NCI-H1417 treated with DMSO at 0.1 percent for 48 hours (cell line): ENCODE measurements at regions not wholly inside any gene's neighbourhood (a gene's known extent, or its start where the extent isn't known, plus 50 kb on each side); places are given as distances from the start of the nearest gene placed in this dataset.

Experiments
- DNase-seq: peaks from one replicate; lab custom pipeline; 2025; lab: John Stamatoyannopoulos, UW

DNA sequence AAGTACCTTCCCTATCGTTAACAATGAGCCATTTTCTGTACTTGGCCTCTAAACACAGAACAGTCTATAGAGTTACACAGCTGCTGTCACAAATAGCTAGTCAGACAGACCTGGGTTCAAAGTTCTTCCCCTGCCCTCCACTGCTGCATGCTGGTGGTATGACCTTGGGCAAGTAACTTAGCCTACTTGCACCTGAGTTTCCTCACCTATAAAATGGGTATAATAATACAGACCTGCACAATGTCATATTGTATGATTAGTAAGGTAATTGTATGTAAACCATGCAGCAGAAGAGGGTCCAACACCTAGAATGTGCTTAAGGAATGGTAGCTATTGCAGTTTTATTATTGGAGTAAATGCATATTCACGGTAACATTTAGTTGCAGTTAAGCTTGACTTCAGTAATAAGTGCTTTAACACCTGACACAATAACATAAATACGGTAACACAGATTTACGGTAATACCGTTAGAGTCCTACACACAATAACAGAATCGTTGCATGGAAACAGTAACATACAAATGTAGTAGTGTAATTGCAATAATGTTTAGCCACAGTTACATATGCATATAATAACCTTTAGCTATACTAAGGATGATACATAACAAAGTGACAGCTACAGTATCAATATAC lies 193.3 kb upstream of the CSF3R start:
- DNase-seq: no peak

DNA sequence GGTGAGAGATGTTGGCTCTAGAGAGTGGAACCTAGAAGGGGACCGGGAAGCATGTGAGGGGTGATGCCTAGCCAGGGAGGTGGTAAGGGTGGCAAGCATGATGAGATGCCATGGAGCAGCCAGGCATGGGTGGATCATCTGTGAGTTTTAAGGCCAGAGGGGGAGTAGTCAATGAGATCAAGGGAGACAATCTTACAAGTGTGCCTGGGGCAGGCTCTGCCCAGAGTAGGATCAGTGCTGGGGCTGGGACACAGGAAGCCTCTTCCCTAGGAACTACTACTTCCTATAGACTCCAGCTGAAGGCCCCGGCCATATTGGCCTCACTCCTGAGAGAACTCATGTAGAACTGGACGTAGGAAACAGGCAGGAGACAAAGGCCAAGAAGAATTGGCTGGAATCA lies 192.4 kb upstream of the CSF3R start:
- DNase-seq: no peak

DNA sequence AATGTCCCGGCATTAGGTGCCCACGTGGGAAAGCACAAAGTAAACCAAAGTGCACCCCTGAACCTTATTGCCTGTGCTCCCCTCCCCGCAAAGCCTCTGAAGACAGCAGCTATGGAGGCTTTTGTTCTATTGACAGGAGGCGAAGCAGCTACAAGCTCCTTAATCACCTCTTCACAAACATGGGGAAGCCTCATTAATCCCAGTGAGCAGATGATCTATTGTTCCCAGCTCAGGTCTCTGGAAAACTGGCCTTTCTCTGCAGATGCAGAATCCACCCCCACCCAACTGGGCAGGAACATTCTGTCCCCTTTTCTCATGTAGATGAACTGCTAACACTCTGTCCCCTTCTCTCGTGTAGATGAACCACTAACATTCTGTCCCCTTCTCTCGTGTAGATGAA lies 190.5 kb upstream of the CSF3R start:
- no peak for DNase-seq

DNA sequence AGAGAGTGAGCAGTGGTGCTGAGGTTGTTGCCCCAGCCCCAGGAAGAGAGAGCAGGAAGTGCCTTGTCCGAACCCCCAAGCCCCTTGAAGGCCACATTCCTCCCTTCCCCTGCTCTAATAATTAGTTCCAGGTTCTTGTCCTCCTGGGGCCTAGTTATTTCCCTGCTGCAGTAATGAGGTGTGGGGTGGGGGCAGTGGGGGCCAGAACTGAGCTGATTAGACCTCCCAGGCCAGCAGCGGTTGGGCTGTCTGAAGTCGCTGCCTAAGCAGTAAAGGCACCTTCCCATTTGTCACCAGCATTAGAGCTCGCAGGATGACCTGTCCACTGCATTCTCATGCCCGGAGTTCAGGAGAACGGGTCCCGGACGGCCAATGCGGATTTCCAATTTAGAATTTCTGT lies 186.5 kb upstream of the CSF3R start:
- no peak for DNase-seq

DNA sequence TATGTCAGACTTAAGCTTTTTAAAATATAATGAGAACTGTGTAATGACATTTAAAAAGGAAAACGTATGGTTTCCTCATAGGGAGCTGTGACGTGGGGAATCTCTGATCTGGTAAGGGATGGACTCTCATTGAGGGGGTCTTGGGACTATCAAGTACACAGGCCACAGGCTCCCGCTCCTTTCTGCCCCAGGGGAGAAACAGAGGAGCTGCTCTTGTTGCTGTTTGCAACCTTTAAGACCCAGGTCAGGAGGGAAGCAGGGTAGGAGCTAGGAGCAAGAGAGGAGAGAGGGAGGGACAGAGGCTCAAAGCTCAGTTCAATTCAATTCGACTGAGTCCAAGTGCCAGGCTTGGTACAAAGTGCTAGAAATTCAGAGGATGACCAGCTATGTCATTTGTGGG lies 185.1 kb upstream of the CSF3R start:
- DNase-seq: no peak

DNA sequence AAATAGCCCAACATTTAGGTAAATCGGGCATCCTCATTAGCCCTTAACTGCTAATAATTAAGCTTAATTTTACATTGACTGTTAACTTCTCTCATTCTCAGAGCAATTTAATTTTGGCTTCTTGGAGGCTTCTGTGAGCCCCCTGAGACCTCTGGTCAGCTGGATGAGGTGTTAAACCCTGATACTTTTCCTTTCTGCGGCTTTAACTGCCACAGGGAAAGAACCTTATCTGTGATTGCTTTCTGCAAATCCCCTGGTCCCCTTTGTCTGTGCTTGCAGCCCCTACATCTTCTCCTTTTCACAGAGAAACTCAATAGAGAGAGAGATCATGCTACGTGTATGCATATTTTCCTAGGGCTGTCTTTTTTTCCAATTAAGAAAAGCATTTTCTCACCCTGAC lies 184.5 kb upstream of the CSF3R start:
- DNase-seq: no peak

DNA sequence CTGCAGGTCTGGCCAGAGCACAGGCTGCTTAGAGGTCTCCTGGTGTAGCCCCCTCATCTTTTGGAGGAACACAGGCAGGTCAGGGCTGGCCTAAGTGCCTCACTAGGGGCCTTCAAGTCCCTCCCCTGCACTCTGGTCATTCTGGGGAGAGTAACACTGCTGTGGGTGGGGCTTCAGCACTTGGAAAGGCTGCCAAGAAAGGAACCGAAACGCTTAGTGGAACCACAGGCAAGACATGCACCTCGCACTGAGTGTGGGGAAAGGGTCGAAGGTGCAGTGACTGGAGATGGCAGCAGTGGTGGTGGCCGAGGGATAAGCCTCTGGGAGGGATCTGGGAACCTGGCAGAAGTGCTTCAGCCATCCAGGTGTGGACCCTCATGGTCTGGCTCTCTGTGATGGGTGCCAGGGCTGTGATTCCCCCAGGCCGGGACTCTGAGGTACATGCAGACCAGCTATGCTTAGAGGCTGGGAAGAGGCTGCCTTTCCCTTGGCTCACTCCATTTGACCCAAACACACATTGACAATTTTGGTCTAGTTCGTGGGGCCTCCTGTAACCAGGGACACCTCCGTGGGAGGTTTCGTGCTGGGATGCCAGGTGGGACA lies 182.9 kb upstream of the CSF3R start:
- no peak for DNase-seq

DNA sequence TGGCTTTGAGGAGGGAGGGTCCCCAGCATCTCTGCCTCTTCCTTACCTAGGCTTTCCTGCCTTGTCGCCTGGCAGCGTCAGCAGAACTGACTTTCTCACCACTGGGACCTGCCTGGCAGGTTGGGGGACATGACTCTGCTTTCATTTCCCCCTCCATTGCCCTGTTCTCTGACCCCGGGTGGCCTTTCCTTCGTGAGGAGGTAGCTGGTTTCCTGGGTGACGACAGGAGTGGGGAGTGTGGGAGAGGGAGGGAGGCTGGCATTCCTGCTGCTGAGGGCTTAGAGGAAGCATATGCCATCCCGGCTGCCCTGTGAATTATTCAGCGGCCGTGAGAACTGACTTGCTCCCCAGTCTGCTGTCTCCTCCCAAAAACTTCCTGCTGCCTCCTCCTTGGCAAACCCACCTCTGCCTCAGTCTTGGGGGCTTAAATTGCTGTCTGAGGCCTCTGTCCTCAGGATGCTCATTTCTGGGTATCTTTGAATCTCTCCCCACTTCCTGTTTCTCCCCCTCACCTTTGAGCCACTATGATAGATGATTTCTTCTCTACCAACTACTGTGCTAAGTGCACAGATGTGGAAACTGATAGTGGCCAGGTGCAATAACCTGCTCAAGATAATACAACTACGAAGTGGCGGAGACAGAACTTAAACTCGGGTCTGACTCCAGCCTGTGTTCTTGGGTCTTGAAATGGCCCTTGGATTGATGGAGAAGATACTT lies 182.0 kb upstream of the CSF3R start:
- no peak for DNase-seq

DNA sequence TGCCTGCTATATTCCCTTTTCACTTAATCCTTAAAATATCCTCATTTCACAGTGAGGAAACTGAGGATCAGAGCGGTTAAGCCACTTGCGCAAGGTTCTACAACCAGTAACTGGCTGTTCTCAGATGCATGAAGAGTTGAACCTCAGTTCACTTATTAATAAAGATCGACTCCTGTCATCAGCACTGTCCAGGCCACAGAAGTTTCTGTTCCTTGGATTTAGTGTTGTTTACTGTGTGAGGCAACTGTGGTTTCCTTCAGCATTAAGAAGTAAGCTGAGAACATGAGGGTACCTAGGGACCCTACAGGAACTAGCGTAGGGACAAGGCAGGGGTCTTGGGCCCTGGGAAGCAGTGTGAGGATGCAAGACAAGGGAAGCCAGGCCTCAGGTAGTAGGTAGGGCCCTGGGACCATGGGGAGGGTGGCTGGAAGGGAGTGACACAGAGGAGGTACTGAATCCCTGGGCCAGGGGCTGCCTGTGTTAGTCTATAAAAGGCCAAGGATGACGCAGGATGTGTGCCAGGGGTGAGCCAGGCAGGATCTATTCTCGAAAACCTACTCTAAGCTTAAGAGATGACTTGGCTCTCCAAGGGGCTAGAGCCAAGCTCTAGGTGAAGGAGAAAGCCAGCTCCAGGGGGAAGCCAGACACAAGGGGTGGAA lies 181.2 kb upstream of the CSF3R start:
- DNase-seq: no peak

DNA sequence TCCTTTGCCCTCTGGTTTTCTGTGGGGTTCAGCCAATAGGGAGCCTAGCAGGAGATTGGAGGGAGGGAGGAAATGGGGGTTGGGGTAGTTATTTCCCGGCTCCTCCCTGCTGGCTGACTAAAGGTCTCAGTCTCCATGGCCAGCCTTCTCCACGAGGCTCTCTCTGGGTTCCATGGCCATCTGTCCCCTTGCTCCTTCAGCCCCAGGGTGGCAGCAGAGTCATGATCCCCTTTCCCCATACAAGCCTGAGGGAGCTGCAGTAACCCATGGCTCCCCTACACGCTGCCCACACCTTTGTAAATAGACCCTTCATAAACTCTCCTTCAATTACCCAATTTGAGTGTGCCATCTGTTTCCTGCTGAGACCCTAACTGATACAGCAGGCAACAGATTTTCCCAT lies 176.1 kb upstream of the CSF3R start:
- no peak for DNase-seq

DNA sequence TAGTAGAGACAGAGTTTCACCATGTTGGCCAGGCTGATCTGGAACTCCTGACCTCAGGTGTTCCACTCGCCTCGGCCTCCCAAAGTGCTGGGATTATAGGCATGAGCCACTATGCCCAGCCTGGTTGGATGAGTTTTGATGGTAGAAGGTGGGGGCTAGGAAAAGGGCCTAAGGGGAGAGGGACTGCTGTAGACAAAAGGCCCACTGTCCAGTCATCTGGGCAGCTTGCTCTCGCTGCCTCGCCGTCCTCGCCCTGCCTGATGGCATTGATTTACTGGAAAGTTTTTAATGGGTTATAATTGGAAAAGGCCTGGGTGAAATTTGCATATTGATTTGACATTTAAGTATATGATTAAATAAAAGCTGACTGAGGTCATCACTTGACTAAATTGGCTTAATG lies 175.1 kb upstream of the CSF3R start:
- DNase-seq: no peak

DNA sequence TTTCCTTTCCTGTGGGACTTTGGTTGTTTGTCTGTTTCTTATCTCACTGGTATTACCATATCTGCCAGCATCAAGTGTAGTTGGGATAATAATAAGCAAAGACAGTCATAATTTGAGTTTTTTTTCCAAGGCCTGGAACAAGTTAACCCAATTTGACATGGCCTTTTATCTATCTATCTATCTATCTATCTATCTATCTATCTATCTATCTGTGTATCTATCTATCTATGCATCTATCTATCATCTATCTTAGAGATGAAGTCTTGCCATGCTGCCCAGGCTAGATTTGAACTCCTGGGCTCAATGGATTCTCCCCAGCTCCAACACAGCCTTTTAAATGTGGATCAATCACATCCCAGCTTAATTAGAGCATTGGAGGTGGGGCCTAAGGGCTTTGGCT lies 174.1 kb upstream of the CSF3R start:
- DNase-seq: no peak

DNA sequence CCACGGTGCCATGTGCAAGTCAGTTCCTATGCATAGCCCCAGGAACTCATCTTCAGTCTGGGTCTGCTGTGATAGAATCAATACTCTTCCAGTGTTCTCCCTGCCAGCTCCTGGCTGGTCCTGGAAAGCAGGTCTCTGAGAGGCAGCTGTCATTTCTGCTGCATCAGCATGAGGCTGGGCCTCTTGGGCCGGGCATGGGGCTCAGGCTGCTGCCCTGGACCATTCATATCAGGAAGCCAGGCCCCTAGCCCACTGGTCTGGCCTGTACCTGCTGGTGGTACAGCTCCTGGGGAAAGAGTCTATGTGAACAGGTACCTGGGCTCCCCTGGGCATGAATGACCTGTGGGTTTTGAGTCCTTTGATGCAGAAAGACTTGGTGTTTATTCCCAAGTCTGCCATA lies 173.6 kb upstream of the CSF3R start:
- DNase-seq: no peak

DNA sequence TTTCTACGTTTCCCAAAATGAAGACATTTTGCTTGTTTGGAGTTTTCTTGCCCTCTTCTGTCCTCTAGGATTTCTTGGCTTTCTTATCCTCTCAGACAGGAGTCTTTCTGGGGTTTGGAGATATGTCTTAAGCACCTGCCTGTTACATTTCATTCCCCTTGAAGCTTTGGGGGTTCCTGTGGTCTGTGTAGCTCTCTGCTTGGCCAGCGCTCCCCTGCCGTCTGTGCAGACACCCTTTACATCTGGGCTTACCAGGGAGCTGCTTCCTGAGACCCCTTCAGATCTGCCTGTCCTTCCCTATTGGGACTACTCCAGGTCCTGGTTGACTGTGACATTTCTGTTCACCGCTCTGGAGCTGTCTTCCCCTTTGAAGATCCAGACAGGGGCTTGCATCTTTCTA lies 171.9 kb upstream of the CSF3R start:
- no peak for DNase-seq

DNA sequence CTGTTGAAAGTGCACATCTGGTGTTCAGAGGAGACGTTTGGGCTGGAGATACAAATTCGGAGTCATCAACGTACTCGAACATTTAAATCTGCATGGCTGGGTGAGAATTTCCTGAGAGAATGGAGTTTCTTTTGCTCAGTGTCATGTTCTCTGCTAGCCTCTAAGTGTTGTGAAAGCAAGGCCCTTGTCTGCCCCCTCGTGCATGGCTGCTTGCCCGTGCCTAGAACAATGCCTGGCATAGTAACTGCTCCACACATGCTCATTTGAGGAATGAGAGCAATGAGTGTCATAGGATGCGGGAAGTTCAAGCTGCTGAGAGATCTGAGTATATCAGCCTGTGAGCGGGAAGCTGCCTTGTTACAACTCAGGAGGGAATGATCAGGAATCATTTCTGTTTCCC lies 171.1 kb upstream of the CSF3R start:
- no peak for DNase-seq

DNA sequence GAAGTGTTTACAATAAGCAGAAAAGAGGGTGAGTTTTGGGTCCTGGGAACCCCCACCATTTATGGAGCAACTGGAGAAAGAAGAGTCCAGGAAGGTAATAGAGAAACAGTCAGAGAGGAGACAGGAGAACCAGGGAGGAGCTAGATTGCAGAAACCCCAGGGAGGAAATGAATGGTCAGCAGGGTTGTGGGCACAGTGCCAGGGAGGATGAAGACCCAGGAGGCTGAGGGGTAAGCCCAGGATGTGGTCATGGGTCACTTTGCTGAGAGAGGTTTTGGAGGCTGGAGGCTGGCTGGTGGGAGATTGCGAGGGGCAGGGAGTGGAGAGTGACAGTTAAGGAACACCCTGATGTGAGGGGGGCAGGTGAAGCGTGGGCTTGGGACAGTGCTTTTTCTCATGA lies 169.9 kb upstream of the CSF3R start:
- no peak for DNase-seq

DNA sequence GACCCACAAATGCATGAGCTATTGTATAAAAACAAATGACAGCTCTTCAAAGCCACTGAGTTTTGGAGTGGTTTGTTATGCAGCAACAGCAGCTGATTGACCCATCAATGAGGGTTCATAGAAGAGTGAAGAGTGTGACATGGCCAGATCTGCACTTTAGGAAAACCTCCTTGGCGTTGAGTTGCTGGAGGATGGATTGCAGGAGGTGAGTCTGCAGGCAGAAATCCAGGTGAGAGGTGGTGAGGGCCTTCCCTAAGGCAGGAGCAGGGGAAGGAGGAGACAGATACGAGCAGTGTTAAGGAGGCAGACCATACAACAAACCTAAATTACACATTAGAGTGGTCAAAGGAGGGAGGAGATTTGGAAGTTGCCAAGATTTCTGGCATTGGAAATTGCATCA lies 169.3 kb upstream of the CSF3R start:
- no peak for DNase-seq

DNA sequence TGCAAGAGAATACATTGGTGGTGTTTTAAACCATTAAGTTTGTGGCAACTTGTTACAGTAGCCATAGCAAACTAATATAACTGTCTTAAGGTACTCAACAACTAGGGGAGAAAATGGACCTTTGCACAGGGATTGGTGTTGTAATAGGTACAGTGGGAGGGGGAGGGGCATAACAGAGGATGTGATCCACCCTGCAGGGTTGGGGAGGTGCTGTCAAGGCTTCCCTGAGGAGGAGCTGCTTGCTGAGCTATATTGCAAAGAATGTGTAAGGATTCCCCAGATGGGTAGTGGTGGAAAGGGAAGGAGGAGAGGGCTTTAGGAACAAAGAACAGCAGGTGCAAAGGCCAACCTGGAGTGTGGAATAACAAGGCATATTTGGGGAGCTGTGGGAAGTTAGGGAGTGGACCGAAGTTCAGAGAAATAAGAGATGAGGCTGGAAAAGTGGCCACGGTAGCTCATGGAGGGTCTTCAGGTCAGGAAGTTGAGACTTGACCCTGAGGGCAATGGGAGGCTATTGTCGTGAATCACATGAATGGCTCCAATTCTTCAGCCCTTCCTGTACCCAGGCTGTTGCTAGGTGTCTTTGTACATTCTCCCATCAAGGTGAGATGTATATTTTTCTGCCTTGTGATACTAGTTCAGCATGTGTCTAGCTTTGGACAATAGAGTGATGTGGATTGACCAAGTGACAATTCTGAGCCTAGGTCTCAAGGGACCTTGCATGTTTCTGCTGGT lies 168.6 kb upstream of the CSF3R start:
- DNase-seq: no peak

DNA sequence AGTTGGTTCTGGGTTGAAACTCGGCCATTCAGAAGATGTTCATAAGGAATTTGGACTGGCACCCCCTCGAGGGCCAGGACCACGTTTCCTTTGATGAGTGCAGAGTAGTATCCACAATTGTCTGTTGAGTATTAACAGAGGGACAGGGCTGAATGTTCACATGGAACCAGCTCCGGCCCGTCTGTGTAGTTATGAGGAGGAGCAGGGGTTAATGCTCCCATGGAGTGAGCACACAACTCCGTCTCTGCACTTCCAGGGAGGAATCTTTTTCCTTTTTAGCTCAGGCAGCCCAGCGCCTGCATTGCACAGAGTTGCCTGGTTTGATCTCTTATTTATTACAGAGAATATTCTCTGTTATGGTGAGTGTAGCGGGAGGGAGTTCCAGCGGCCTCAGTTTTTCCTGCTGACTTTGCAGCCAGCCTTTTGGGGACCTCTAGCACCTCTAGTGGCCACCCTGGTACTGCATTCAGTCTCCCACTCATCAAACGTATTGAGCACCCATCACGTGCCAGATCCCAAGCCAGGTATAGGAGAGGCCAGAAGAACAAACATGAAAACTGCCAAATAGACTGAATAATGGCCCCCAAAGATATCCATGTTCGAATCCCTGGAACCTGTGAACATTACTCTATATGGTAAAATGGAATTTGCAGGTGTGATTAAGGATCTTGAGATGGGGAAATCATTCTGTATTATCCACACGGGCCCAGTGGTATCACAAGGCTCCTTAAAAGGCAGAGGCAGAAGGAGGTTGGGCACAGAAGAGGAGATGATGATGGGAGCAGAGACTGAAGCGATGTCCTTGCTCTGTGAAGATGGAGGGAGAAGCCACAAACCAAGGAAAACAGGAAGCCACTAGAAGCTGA lies 167.7 kb upstream of the CSF3R start:
- DNase-seq: no peak

DNA sequence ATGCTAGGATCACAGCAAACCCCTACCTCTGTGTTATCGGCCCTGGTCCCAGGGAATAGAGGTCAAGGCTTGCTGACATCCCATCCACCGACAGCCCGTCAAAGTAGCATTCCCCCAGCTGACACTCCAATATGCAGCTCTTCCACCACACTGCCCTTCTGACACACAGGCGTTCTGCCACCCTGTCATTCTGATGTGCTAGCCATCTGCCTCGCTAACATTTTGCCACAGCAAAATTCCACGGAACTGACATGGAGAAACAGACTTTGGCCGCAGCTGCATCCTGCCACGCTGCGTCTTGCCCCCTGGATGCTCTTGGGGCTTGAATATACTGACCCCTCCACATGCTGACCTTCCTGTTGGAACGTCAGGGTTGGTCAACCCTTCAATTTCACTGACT lies 163.2 kb upstream of the CSF3R start:
- DNase-seq: no peak

DNA sequence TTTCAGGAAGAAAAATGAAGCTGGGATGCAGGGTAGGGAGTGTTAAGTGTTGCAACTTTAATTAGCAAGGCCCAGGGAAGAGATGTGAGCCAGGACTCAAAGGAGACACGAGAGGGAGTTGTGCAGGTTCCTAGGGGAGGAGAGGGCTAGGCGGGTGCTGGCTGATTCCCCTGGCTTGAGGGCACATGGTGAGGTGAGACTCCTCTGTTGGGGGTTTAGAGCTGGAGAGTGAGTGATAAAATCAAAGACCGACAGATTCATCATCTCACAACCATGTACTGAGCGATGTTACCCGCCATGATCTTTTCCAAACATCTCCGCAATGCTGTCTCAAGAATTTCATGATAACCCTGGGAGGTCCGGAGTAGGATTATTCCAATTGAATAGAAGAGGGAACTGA lies 161.8 kb upstream of the CSF3R start:
- DNase-seq: no peak
